Choroid plexus epithelial cell (primary cell): ENCODE measurements at regions not wholly inside any gene's neighbourhood (a gene's known extent, or its start where the extent isn't known, plus 50 kb on each side); places are given as distances from the start of the nearest gene placed in this dataset.
A peak's percentile ranks its signal among the peaks of the same experiment; 100 is the strongest.

Source experiments
- DNase-seq: peaks from one replicate; pipeline ENCODE4 v3.0.0-alpha.2; 2010; ENCODE audit warnings: low read depth
- H3K4me3 ChIP-seq: 2 replicates; pipeline ENCODE4 v1.5.1; 2011; ENCODE audit warnings: low read depth, mild to moderate bottlenecking, control low read depth, low read length, moderate library complexity
- TF ChIP-seq, protein P1 (sequence below): conservative IDR thresholded peaks from 2 replicates; pipeline ENCODE4 v1.5.1; 2011; ENCODE audit warnings: low read depth, mild to moderate bottlenecking, control low read depth, inconsistent platforms, low read length, moderate library complexity

DNA sequence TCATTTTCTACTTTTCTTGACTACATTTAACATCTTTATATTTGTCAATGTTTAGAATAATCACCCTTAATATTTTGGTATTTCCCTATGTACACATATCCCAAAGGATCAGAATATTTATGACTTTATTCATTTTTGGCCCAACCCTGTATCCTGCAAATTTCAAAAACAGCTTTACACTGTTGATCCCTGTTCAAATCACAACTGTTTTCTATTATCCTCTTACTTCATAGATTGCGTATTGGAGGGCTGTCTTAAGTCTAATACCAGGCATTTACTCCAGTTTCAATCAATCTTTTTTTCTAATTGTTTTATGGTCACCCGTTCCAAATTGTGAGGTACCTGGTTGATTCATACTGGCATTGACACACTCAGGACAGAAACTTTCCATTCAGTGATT is 107.9 kb downstream of the RPL22L1 start:
- H3K4me3 ChIP-seq, result no peak overlapping the region
- TF ChIP-seq, protein P1, sequence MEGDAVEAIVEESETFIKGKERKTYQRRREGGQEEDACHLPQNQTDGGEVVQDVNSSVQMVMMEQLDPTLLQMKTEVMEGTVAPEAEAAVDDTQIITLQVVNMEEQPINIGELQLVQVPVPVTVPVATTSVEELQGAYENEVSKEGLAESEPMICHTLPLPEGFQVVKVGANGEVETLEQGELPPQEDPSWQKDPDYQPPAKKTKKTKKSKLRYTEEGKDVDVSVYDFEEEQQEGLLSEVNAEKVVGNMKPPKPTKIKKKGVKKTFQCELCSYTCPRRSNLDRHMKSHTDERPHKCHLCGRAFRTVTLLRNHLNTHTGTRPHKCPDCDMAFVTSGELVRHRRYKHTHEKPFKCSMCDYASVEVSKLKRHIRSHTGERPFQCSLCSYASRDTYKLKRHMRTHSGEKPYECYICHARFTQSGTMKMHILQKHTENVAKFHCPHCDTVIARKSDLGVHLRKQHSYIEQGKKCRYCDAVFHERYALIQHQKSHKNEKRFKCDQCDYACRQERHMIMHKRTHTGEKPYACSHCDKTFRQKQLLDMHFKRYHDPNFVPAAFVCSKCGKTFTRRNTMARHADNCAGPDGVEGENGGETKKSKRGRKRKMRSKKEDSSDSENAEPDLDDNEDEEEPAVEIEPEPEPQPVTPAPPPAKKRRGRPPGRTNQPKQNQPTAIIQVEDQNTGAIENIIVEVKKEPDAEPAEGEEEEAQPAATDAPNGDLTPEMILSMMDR, result no peak
- DNase-seq, result no peak

DNA sequence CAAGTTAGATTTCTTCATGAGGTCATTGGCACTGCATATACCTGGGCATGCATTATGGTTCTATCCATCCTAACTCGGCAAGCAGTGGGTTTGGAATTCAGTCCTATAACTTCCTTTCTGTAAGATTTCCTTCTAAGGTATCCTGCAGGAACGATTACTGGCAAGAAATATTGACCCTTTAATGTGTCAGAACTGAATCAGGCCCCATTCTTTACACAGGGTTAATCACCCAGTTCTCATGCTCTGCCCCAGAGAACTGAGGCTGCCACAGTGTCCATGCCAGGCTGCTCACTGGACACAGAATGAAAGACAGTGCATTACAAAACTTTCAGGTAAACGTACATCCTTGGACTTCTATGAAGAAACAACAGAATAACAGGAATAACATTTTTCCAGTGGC is 108.9 kb downstream of the RPL22L1 start:
- no peak overlapping the region for H3K4me3 ChIP-seq
- DNase-seq, result no peak
- TF ChIP-seq, protein P1, result no peak

DNA sequence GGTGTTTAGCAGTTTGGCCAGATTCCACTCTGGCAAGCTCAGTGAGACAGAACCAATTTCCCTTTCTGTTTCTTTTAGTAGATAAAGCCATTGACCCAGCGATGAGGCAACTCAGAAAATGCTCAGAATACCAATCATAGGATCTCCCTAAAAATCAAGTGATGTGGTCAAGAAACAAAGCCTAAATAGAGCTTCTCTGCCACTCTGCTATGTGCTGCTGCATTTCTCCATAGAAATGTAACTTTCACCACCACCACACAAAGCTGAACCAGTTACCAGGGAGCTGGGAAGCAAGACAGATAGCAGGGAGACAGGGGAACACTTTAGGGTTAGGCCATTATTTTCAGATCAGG is 109.8 kb downstream of the RPL22L1 start:
- TF ChIP-seq, protein P1, result no peak
- DNase-seq, result peak; percentile 80
- H3K4me3 ChIP-seq, result no peak overlapping the region

DNA sequence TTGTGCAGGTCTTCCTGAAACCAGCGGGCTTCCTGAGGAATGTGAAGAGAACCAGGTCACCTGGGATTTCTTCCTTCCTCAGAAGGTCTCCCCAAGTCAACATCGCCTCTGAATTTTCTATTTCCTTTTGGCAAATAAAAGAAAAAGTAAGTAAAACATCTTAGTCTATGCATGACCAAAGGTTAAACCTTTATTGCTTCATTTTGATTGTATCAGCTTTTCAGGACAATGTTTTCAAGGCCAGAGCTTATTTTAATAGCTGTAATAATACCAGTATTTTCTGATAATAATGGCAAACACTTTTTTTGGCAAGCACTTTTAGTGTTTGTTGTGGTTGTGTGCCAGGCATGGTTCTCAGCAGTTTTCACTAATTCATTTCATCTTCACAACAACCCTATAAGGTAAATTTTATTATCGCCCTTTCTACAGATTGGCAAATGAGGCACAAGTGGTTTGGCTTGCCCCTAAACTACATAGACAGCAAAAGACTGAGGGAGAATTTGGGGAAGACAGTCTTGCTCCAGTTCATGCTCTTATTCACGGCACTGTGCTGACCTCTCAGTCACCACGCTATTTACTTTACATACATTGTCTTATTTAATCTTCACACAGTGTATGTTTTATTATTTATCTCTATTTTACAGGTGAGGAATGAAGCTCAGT is 110.4 kb downstream of the RPL22L1 start:
- no peak overlapping the region for H3K4me3 ChIP-seq
- DNase-seq, result no peak
- TF ChIP-seq, protein P1, result no peak

DNA sequence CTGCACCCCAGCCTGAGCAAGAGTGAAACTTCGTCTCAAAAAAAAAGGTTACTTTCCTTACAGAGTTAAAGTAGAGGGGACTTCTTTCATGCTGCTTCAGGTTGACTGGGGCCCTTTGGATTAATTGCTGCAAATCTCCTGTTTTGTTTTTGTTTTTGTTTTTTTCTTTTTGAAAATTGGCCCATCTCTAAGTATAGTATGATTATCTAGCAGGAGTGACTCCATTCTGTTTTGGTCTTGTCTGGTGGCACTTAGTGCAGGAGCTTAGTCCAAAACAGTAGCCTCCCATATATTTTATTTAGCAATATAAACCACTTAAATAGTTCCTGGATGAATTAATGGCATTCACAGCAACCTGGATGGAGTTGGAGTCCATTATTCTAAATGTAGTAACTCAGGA is 113.0 kb downstream of the RPL22L1 start:
- H3K4me3 ChIP-seq, result no peak overlapping the region
- DNase-seq, result no peak
- TF ChIP-seq, protein P1, result no peak

DNA sequence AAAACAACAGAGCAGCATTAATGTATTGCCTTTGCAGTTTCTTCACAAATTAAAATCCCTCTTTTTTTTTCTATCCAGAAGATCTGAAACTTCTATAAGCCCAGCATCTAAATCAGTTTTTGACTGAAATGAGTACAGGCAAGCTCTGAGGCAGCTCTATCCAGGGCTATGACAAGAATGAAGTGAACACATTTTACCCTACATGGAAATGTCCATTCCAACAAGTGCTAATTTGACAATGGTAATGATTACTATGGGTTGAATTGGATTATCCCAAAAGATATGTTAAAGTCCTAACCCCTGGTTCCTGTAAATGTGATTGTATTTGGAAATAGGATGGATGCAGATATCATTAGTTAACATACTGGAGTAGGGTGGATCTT is 115.7 kb downstream of the RPL22L1 start:
- no peak overlapping the region for H3K4me3 ChIP-seq
- DNase-seq, result no peak
- TF ChIP-seq, protein P1, result no peak
